Activated B cell treated with CpG ODN at 0.5 μM for 24 hours (primary cell): ENCODE measurements at regions not wholly inside any gene's neighbourhood (a gene's known extent, or its start where the extent isn't known, plus 50 kb on each side); places are given as distances from the start of the nearest gene placed in this dataset.

ENCODE experiments used
- ATAC-seq: fragments of 200-7000 bp; cut with Tn5 transposase; one replicate; pipeline ENCODE4 v1.10.0; 2021; ENCODE audit warnings: low read depth, mild to moderate bottlenecking, moderate library complexity
- CTCF ChIA-PET: fragments of 350-600 bp; sonication (Branson Sonifier 250); formaldehyde crosslinking; loops from one replicate; lab custom pipeline; 2021; ENCODE audit warnings: antibody characterized with exemption; lab: Charles Lee
- POLR2A ChIA-PET: fragments of 350-600 bp; sonication (Branson Sonifier 250); formaldehyde crosslinking; loops from one replicate; lab custom pipeline; 2021; ENCODE audit warnings: antibody characterized with exemption; lab: Charles Lee
- DNase-seq: peaks from one replicate; pipeline ENCODE4 v3.0.0; 2022
- H3K27ac Mint-ChIP-seq: one replicate; pipeline ENCODE4 v1.8.0; 2020; ENCODE audit warnings: mixed read lengths
- H3K27me3 Mint-ChIP-seq: one replicate; pipeline ENCODE4 v1.8.0; 2021; ENCODE audit warnings: mixed read lengths
- H3K36me3 Mint-ChIP-seq: one replicate; pipeline ENCODE4 v1.8.0; 2021; ENCODE audit warnings: low read depth, mixed read lengths
- H3K4me1 Mint-ChIP-seq: one replicate; pipeline ENCODE4 v1.8.0; 2021; ENCODE audit warnings: mixed read lengths
- H3K4me3 Mint-ChIP-seq: one replicate; pipeline ENCODE4 v1.8.0; 2020; ENCODE audit warnings: mild to moderate bottlenecking, mixed read lengths
- H3K9me3 Mint-ChIP-seq: one replicate; pipeline ENCODE4 v1.8.0; 2020; ENCODE audit warnings: mixed read lengths
- intact Hi-C: fragments of 100-400 bp; cut with micrococcal nuclease; formaldehyde crosslinking; loops from one replicate; pipeline ENCODE4 v1.15.1; 2024
- TF ChIP-seq, protein P1 (sequence below): fragments of 200-600 bp; IDR thresholded peaks from one replicate; pipeline ENCODE4 v1.8.0; 2022; ENCODE audit warnings: antibody characterized with exemption, mild to moderate bottlenecking

DNA sequence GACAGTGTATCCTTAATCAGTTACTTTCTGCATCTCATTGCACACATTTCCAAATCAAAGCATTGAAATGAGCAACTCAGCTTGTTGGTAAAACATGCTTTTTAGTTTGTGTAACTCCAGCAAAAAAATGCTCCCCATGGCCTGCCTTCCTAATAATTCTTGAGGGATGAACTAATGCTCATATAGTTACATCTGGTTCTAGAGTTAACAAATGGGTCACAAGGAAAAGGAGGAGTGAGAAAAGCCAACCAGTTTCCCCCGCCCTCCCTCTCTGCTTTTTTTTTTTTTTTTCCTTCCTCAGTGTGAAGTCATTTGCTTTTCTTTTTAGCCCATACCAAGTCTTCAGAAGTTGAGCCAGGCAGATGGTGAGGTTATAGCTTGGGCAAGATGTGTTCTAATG is 231.7 kb downstream of the MTX2 start:
- Mint-ChIP-seq H3K9me3 (no peaks in the 10 kb centered on the region), H3K4me1 (peaks cover 3% of the 10 kb centered on the region), H3K4me3 (no peak overlapping the region), H3K36me3 (no peaks in the 10 kb centered on the region), H3K27ac (no peak overlapping the region), H3K27me3 (peaks cover 26% of the 10 kb centered on the region)
- intact Hi-C loops: no loop called here
- ATAC-seq (no peak), DNase-seq (no peak)
- TF ChIP-seq, protein P1, sequence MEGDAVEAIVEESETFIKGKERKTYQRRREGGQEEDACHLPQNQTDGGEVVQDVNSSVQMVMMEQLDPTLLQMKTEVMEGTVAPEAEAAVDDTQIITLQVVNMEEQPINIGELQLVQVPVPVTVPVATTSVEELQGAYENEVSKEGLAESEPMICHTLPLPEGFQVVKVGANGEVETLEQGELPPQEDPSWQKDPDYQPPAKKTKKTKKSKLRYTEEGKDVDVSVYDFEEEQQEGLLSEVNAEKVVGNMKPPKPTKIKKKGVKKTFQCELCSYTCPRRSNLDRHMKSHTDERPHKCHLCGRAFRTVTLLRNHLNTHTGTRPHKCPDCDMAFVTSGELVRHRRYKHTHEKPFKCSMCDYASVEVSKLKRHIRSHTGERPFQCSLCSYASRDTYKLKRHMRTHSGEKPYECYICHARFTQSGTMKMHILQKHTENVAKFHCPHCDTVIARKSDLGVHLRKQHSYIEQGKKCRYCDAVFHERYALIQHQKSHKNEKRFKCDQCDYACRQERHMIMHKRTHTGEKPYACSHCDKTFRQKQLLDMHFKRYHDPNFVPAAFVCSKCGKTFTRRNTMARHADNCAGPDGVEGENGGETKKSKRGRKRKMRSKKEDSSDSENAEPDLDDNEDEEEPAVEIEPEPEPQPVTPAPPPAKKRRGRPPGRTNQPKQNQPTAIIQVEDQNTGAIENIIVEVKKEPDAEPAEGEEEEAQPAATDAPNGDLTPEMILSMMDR: no peak
- POLR2A ChIA-PET: no interaction called here
- CTCF ChIA-PET: no interaction called here

DNA sequence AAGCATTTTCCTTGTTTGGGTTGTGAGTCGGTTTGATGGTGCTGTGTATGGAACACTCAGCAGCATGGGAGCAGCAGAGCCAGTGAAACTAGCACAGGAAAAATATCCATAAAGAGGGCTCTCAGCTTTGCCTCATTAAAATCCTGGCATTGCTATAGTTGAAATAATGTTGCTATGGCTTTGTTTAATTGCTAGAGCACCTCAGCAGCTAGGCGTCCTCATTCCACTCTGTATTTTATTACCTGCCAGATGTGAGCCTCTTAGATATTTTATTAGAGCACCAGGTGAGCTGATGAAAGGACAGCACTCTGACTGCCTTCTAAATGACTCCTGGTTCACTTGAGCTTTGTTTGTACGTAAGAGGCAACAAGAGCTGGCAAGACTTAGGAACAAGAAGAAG is 232.4 kb downstream of the MTX2 start:
- H3K9me3 Mint-ChIP-seq: no peaks in the 10 kb centered on the region
- POLR2A ChIA-PET: no interaction called here
- CTCF ChIA-PET: no interaction called here
- DNase-seq: no peak
- TF ChIP-seq, protein P1: no peak
- no peak for ATAC-seq
- intact Hi-C loops: no loop called here
- no peak overlapping the region for H3K27ac Mint-ChIP-seq
- peaks cover 3% of the 10 kb centered on the region for H3K4me1 Mint-ChIP-seq
- H3K36me3 Mint-ChIP-seq: no peaks in the 10 kb centered on the region
- no peak overlapping the region for H3K4me3 Mint-ChIP-seq
- H3K27me3 Mint-ChIP-seq: peaks cover 28% of the 10 kb centered on the region

DNA sequence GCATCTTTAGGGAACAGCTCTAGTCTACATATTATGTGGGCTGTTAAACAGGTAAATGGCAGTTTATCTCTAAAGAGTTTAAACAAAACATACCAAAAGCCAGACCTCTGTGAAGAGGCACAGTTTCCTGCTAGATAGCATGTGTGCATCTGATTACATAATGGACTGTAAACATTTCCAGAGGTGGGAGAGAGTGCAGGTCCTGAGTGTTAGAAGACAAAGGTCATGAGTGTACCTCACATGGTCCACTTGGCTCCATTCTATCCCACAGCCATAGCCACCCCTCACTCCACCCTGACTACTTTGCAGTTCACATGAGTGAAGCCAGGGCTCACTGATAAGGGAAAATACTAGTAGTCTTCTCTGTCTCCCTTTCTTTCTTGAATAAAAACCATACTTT is 233.4 kb downstream of the MTX2 start:
- DNase-seq: no peak
- H3K27ac Mint-ChIP-seq: no peak overlapping the region
- TF ChIP-seq, protein P1: no peak
- no peaks in the 10 kb centered on the region for H3K4me1 Mint-ChIP-seq
- intact Hi-C loops: no loop called here
- H3K9me3 Mint-ChIP-seq: no peaks in the 10 kb centered on the region
- CTCF ChIA-PET: no interaction called here
- peaks cover 28% of the 10 kb centered on the region for H3K27me3 Mint-ChIP-seq
- ATAC-seq: no peak
- H3K4me3 Mint-ChIP-seq: no peak overlapping the region
- POLR2A ChIA-PET: no interaction called here
- H3K36me3 Mint-ChIP-seq: no peaks in the 10 kb centered on the region

DNA sequence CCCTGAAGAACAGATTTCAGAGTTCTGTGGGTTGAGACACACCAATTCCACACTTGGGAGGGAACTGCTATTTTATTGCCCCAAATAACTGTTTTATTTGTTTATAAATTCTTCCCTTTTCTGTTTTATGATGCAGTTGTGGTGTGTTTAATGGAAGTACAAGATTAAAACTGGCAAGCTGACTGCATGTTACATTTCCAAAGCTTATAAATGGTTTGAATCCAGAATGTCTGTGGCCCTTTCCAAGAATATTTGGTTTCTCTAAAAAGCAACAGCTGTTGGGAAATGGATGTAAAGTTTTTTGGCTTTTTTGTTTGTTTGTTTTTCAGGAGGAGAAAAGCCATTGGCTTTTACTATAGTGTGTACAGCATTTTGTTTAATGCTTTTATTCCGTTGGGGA is 234.5 kb downstream of the MTX2 start:
- Mint-ChIP-seq H3K27me3 (peaks cover 29% of the 10 kb centered on the region), H3K36me3 (no peaks in the 10 kb centered on the region), H3K9me3 (no peaks in the 10 kb centered on the region), H3K4me3 (no peak overlapping the region), H3K27ac (no peak overlapping the region), H3K4me1 (no peaks in the 10 kb centered on the region)
- DNase-seq (no peak), ATAC-seq (no peak)
- ChIA-PET CTCF (no interaction called here), POLR2A (no interaction called here)
- TF ChIP-seq, protein P1: no peak
- intact Hi-C loops: no loop called here

DNA sequence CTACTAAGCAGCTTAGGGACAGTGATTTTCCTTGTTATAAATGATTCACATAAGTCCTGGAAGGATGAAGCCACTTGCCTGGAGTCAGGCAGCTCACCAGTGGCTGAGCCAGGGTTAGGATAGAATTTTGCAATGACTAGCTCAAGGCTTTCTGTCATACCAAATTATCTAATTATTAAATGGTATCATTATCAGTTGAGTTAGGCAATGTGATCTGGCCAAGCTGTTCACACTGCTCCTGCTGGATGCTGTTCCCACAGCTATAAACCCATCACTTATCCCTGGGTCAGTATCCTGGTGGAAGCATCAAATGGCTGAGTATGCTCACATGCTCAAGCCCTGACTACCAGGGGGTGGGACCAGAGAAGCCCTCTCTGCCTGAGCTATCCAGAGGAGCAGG is 235.2 kb downstream of the MTX2 start:
- Mint-ChIP-seq H3K27me3 (peaks cover 24% of the 10 kb centered on the region), H3K9me3 (no peaks in the 10 kb centered on the region), H3K4me1 (no peaks in the 10 kb centered on the region), H3K27ac (no peak overlapping the region), H3K4me3 (no peak overlapping the region), H3K36me3 (no peaks in the 10 kb centered on the region)
- CTCF ChIA-PET: no interaction called here
- DNase-seq: no peak
- POLR2A ChIA-PET: no interaction called here
- TF ChIP-seq, protein P1: no peak
- intact Hi-C loops: no loop called here
- ATAC-seq: no peak
